K562 (cell line): ENCODE measurements at regions not wholly inside any gene's neighbourhood (a gene's known extent, or its start where the extent isn't known, plus 50 kb on each side); places are given as distances from the start of the nearest gene placed in this dataset.

Experiments used
- ATAC-seq: fragments of 200-7000 bp; cut with Tn5 transposase; 3 replicates; pipeline ENCODE4 v1.9.1; 2020; ENCODE audit warnings: moderate library complexity
- BruUV-seq: library from RNA; stranded (reverse); fragments of 400-500 nt; replicated peaks from 2 replicates; lab custom pipeline; 2021; lab: Mats Ljungman, UMichigan
- CTCF ChIA-PET: fragments of 300-600 bp; formaldehyde crosslinking; extraction: SDS; loops from one replicate; lab custom pipeline; 2021; ENCODE audit warnings: low intra/inter-chr PET ratio; lab: Yijun Ruan, JAX
- POLR2A ChIA-PET: fragments of 300-600, 350-650 bp; sonication (Branson Sonifier 250); formaldehyde crosslinking; extraction: SDS; loops from one replicate; lab custom pipeline; 2021; ENCODE audit warnings: antibody characterized with exemption, inconsistent platforms; lab: Yijun Ruan, JAX
- DNase-seq, 4 experiments: peaks; one replicate each; pipeline versions ENCODE4 v3.0.0 to v3.0.0-alpha.2; 2011 to 2018; ENCODE audit warnings: low spot score in 3 of 4, mixed read lengths in 3 of 4; ENCODE audit errors: extremely low read depth in 1 of 4
- FAIRE-seq: peaks from 2 replicates; lab custom pipeline; 2011; peaks lifted over from hg19 to GRCh38; lab: Jason Lieb, UNC
- H2AFZ ChIP-seq: 2 replicates; pipeline ENCODE4 v1.6.0; 2011; ENCODE audit warnings: low read depth, low read length, control low read depth, inconsistent platforms
- H3K27ac ChIP-seq: fragments of 200-600 bp; 3 replicates; pipeline ENCODE4 v1.8.0; 2011; ENCODE audit warnings: low read depth, mild to moderate bottlenecking, control low read depth, inconsistent platforms, low read length, moderate library complexity, mixed read lengths; ENCODE audit errors: extremely low read depth
- H3K27me3 ChIP-seq, 2 experiments: fragments of 300-600 bp in 1 of 2; 2 replicates in 1 of 2; 3 replicates in 1 of 2; pipeline versions ENCODE4 v1.6.0 to v1.8.0; 2011; ENCODE audit warnings: inconsistent platforms in 2 of 2, low read length in 2 of 2, mild to moderate bottlenecking in 1 of 2, mixed read lengths in 1 of 2, moderate library complexity in 1 of 2; ENCODE audit not compliant: control insufficient read depth in 2 of 2, insufficient read depth in 2 of 2
- H3K36me3 ChIP-seq: fragments of 300-600 bp; 3 replicates; pipeline ENCODE4 v1.8.0; 2011; ENCODE audit warnings: mild to moderate bottlenecking, low read length, inconsistent platforms; ENCODE audit not compliant: control insufficient read depth, insufficient read depth
- H3K4me1 ChIP-seq, 2 experiments: fragments of 200-600 bp in 1 of 2; replicated peaks in 1 of 2; 2 replicates in 1 of 2; 3 replicates in 1 of 2; pipeline versions ENCODE4 v1.5.1 to v1.8.0; 2011; ENCODE audit warnings: inconsistent platforms in 2 of 2, low read length in 2 of 2, mild to moderate bottlenecking in 1 of 2, mixed read lengths in 1 of 2, moderate library complexity in 1 of 2; ENCODE audit not compliant: control insufficient read depth in 2 of 2, insufficient read depth in 2 of 2
- H3K4me2 ChIP-seq: 2 replicates; pipeline ENCODE4 v1.6.1; 2011; ENCODE audit warnings: low read length, control low read depth, inconsistent platforms, mixed read lengths; ENCODE audit not compliant: insufficient read depth
- H3K4me3 ChIP-seq: fragments of 200-600 bp; sonication (generic), shearing (Covaris generic); 2 replicates; pipeline ENCODE4 v1.5.1; 2016; ENCODE audit warnings: control low read depth, inconsistent platforms
- H3K79me2 ChIP-seq: fragments of 200-600 bp; 3 replicates; pipeline ENCODE4 v1.8.0; 2011; ENCODE audit warnings: low read length, inconsistent platforms; ENCODE audit not compliant: control insufficient read depth, insufficient read depth
- H3K9ac ChIP-seq, 2 experiments: 2 replicates each; pipeline versions ENCODE4 v1.6.0 to v1.6.1; 2011; ENCODE audit warnings: low read depth in 2 of 2, low read length in 2 of 2, control low read depth in 1 of 2, inconsistent platforms in 1 of 2, mild to moderate bottlenecking in 1 of 2, mixed read lengths in 1 of 2; ENCODE audit not compliant: insufficient read depth in 1 of 2
- H3K9me1 ChIP-seq: one replicate; pipeline ENCODE4 v1.6.0; 2011; ENCODE audit warnings: inconsistent platforms, mild to moderate bottlenecking, low read length, moderate library complexity; ENCODE audit not compliant: control insufficient read depth, insufficient read depth
- H3K9me3 ChIP-seq: replicated peaks from 2 replicates; pipeline ENCODE4 v1.5.1; 2011; ENCODE audit warnings: low read depth, low read length, inconsistent platforms; ENCODE audit not compliant: control insufficient read depth, insufficient read depth
- H4K20me1 ChIP-seq: replicated peaks from 2 replicates; pipeline ENCODE4 v1.6.1; 2011; ENCODE audit warnings: low read length, inconsistent platforms, mixed read lengths; ENCODE audit not compliant: control insufficient read depth, insufficient read depth
- DMBX1 ChIP-seq: fragments of 250-450 bp; sonication (Bioruptor Pico); IDR thresholded peaks from 2 replicates; pipeline ENCODE4 v1.8.0; 2022; ENCODE audit warnings: inconsistent platforms, mild to moderate bottlenecking, moderate library complexity, borderline replicate concordance
- FOXA1 ChIP-seq: fragments of 450-650 bp; IDR thresholded peaks from 2 replicates; pipeline ENCODE4 v1.6.1; 2016; ENCODE audit warnings: mild to moderate bottlenecking, borderline replicate concordance
- SIN3A ChIP-seq, 2 experiments: fragments of 150-350 bp in 1 of 2; IDR thresholded peaks; 2 replicates each; pipeline ENCODE4 v1.6.1; 2011 to 2016; ENCODE audit warnings: borderline replicate concordance in 2 of 2, low read depth in 2 of 2, low read length in 2 of 2, mild to moderate bottlenecking in 2 of 2, moderate library complexity in 2 of 2; ENCODE audit not compliant: control insufficient read depth in 1 of 2
- STAT5B ChIP-seq: fragments of 250-450 bp; sonication (Bioruptor Pico); IDR thresholded peaks from 2 replicates; pipeline ENCODE4 v1.8.0; 2021; ENCODE audit warnings: mild to moderate bottlenecking, inconsistent platforms
- ZBED1 ChIP-seq: IDR thresholded peaks from 2 replicates; pipeline ENCODE4 v1.6.1; 2014
- ZNF24 ChIP-seq: fragments of 450-650 bp; IDR thresholded peaks from 2 replicates; pipeline ENCODE4 v1.6.1; 2016
- ZNF444 ChIP-seq: fragments of 250-450 bp; sonication (Bioruptor Pico); IDR thresholded peaks from 2 replicates; pipeline ENCODE4 v1.4.0; 2020; ENCODE audit warnings: mild to moderate bottlenecking, moderate library complexity
- WGBS: fragments of 100-300 bp; shearing (Covaris generic); methylation state at CpG from one replicate; pipeline ENCODE4 v1.1.6; 2016; ENCODE audit warnings: low coverage, mixed read lengths; ENCODE audit not compliant: insufficient coverage; ENCODE audit errors: missing lambda C conversion rate; 5-methylcytosine and 5-hydroxymethylcytosine counted together
- in situ Hi-C: fragments of 300-500 bp; cut with MboI; formaldehyde crosslinking; loops from 4 replicates; pipeline ENCODE4 v1.15.0; 2018; ENCODE audit warnings: inconsistent platforms, mixed read lengths
- intact Hi-C: fragments of 100-400 bp; cut with micrococcal nuclease; formaldehyde crosslinking; loops from 2 replicates; pipeline ENCODE4 v1.14.2; 2022
- TF ChIP-seq, protein P1 (sequence below): sonication (generic); formaldehyde crosslinking; IDR thresholded peaks from 2 replicates; pipeline ENCODE4 v1.8.1; 2023; ENCODE audit warnings: mild to moderate bottlenecking, missing genetic modification reagents
- TF ChIP-seq, protein P2 (sequence below): fragments of 250-450 bp; sonication (Bioruptor Pico); IDR thresholded peaks from 2 replicates; pipeline ENCODE4 v1.5.1; 2021; ENCODE audit warnings: mild to moderate bottlenecking

DNA sequence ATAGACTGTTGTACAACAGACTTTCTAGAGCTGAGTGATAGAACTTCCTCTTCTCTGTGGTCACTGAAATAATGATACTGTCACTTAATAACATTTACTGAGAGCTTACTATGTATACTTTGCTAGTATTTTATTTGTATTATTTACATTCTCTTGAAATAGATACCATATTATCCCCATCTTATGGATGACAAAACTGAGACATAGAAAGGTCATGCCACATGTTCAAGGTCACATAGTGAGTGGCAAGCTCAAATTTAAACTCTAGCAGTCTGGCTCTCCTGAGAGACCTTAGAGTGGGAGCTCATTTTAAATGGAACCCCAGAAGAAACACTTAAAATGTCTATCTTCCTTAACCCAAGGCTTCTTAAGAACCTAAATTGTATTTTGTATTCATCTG lies 266.6 kb upstream of the CAMK1G start (continued):
- TF ChIP-seq, protein P1, sequence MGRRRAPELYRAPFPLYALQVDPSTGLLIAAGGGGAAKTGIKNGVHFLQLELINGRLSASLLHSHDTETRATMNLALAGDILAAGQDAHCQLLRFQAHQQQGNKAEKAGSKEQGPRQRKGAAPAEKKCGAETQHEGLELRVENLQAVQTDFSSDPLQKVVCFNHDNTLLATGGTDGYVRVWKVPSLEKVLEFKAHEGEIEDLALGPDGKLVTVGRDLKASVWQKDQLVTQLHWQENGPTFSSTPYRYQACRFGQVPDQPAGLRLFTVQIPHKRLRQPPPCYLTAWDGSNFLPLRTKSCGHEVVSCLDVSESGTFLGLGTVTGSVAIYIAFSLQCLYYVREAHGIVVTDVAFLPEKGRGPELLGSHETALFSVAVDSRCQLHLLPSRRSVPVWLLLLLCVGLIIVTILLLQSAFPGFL (CRISPR knock-in tag), result no peak
- no peak for TF ChIP-seq DMBX1 (CRISPR knock-in tag)
- TF ChIP-seq, protein P2, sequence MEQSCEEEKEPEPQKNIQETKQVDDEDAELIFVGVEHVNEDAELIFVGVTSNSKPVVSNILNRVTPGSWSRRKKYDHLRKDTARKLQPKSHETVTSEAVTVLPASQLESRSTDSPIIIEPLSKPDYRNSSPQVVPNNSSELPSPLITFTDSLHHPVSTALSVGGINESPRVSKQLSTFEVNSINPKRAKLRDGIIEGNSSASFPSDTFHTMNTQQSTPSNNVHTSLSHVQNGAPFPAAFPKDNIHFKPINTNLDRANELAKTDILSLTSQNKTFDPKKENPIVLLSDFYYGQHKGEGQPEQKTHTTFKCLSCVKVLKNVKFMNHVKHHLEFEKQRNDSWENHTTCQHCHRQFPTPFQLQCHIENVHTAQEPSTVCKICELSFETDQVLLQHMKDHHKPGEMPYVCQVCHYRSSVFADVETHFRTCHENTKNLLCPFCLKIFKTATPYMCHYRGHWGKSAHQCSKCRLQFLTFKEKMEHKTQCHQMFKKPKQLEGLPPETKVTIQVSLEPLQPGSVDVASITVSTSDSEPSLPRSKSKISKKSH (CRISPR knock-in tag), result no peak

DNA sequence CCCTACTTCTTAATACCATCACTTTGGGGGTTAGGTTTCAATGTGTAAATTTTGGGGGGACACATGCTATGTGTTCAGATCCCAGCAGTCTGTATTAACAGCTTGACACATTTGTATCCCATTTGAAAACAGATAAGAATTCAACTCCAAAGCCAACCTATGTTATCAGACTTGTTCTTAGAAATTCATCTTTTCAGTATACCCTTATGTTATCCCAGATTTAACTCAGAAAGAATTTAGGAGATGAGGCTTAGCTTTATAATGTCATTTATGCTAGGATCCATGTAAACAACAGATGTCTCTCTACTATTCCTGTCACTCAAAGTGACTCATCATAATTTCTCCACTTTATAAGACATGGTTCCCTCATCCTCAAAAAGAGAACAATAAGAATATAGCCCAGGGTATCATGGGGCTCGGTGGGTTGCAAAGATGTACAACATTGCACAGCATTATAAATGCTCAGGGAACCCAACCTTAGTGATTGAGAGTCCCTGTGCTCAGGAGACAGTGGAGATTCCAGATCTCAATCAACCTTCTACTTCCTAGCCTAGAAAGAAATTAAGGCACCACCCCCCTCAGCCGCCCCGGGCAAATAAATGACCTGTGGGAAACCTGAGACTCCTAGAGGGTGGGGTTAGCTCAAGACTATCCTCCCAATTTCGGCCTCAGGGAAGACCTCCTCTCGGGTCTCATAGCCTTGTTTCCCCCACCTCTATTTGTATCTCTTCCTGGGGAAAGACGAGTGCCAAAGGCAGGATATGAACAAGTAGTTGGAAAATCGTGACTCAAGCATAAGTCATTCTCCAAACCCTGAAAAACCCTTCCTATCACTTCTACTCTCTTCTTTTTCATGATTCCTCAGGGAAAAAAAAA lies 265.1 kb upstream of the CAMK1G start:
- no peak overlapping the region for H3K4me3 ChIP-seq
- BruUV-seq, result no TSS peak
- no peak for ATAC-seq
- POLR2A ChIA-PET, result no interaction called here
- FAIRE-seq, result no peak
- H3K9ac ChIP-seq, result no peak overlapping the region
- H3K9me3 ChIP-seq, result no peaks in the 10 kb centered on the region
- H3K4me1 ChIP-seq, result no peaks in the 10 kb centered on the region
- no peak for DNase-seq
- no peak overlapping the region for H2AFZ ChIP-seq
- CTCF ChIA-PET, result no interaction called here
- intact Hi-C loops, result no loop called here
- in situ Hi-C loops, result no loop called here
- H3K36me3 ChIP-seq, result no peaks in the 10 kb centered on the region
- H3K27me3 ChIP-seq, result no peaks in the 10 kb centered on the region
- no peaks in the 10 kb centered on the region for H3K9me1 ChIP-seq
- WGBS, result 0% methylated on average over 7 of the region's 7 CpGs
- no peaks in the 10 kb centered on the region for H3K79me2 ChIP-seq
- no peak overlapping the region for H3K27ac ChIP-seq
- H3K4me2 ChIP-seq, result no peak overlapping the region
- H4K20me1 ChIP-seq, result no peaks in the 10 kb centered on the region
- TF ChIP-seq SIN3A (IDR thresholded peaks at IDR 0.05; ENCODE audit: borderline replicate concordance in 2 of 2, control insufficient read depth in 1 of 2, low read depth in 2 of 2, low read length in 2 of 2), result no peak
- no peak for TF ChIP-seq ZBED1
- no peak for TF ChIP-seq ZNF444
- no peak for TF ChIP-seq FOXA1
- TF ChIP-seq ZNF24, result no peak
- TF ChIP-seq STAT5B (CRISPR knock-in tag), result no peak
